PFSK-1 (cell line): ENCODE measurements at regions not wholly inside any gene's neighbourhood (a gene's known extent, or its start where the extent isn't known, plus 50 kb on each side); places are given as distances from the start of the nearest gene placed in this dataset.

ENCODE experiments used
- FOXP2 ChIP-seq: optimal IDR thresholded peaks from 2 replicates; pipeline ENCODE3; 2011; ENCODE audit warnings: borderline replicate concordance, control low read depth, inconsistent platforms; ENCODE audit not compliant: insufficient read depth; ENCODE audit errors: extremely low read length, extremely low read depth
- TAF1 ChIP-seq: IDR thresholded peaks from 2 replicates; pipeline ENCODE4 v1.6.1; 2012; ENCODE audit warnings: low read length, control low read depth, borderline replicate concordance; ENCODE audit not compliant: insufficient read depth

DNA sequence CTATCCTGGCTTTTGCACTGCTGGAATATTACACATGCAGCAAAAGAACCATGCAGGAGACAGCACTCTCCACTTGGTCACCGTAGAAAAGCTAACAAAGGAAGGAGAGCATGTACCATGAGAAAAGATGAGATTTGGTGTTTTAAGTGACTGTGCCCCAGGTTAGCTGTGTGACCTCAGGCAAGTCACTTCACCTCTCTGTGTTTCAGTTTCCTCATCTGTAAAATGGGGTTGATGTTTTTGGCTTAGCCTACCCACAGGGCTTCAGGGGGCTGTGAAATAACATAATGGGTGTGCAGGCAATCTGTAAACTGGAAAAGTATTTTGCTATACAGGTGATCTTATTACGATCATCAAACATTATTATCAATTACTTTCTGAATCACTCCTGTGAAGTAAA lies 69.3 kb upstream of the SLC6A11 start:
- TF ChIP-seq FOXP2 (no peak), TAF1 (no peak)
